ENCODE measurements at regions not wholly inside any gene's neighbourhood (a gene's known extent, or its start where the extent isn't known, plus 50 kb on each side); places are given as distances from the start of the nearest gene placed in this dataset.
A peak's percentile ranks its signal among the peaks of the same experiment; 100 is the strongest.

DNA sequence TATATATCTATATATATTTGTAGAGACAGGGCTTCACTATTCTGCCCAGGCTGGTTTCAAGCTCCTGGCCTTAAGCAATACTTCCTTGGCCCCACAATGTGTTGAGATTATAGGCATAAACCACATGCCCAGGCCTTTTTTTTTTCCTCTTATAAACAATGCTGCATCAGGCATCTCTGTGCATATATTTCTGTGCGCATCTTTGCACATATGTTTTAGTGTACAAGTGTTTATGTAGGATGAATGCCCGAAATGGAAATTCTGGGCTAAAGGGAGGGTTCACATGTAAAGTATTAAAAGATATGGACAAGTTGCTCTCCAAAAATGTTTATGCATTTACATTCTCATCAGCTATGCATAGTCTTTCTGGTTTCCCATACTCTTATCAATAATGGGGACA lies 183.2 kb upstream of the SPRED2 start:
- Histone ChIP-seq H3K9me3 (no peaks in the 10 kb centered on the region), H3K4me1 (peaks cover 0 to 6% of the 10 kb centered on the region in 2 donors), H3K36me3 (no peaks in the 10 kb centered on the region), H3K27ac (no peak overlapping the region), H3K4me3 (no peak overlapping the region), H3K27me3 (no peaks in the 10 kb centered on the region)
- intact Hi-C loops (cut with DNase I), result loop anchor here (10.0 kb wide), 1 partner anchor 959 kb away; no protein-coding TSS in a partner anchor
- no peak for DNase-seq (ENCODE audit: low spot score in 2 of 2)
- TF ChIP-seq, protein P1, sequence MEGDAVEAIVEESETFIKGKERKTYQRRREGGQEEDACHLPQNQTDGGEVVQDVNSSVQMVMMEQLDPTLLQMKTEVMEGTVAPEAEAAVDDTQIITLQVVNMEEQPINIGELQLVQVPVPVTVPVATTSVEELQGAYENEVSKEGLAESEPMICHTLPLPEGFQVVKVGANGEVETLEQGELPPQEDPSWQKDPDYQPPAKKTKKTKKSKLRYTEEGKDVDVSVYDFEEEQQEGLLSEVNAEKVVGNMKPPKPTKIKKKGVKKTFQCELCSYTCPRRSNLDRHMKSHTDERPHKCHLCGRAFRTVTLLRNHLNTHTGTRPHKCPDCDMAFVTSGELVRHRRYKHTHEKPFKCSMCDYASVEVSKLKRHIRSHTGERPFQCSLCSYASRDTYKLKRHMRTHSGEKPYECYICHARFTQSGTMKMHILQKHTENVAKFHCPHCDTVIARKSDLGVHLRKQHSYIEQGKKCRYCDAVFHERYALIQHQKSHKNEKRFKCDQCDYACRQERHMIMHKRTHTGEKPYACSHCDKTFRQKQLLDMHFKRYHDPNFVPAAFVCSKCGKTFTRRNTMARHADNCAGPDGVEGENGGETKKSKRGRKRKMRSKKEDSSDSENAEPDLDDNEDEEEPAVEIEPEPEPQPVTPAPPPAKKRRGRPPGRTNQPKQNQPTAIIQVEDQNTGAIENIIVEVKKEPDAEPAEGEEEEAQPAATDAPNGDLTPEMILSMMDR (IDR thresholded peaks at IDR 0.05), result no peak

DNA sequence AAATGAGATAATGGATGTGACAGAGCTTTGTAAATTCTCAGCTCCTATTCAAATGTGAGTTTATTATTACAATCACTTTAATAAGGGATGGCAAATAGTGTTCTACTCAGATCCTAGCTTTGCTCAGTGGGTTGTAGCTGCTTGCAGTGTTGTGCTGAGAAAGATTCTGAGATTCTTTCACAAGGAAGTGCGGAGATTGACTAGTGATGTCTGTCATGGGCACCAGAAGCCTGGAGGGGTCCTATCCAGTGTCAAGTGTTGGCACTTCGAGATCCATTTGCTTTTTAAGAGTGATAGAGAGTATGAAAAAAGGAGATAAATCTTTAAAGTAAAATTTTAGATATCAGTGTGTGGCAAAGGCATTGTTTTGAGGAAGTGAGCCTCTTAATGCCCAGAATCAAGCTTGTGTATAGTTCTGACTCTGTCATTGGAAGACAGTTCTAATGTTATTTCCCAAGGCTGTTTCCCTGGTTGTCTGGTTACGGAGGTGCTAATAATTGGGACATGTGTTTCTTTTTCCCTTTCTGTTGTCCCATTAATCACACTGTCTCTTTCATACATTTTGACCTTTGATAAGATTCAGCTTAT lies 181.7 kb upstream of the SPRED2 start:
- intact Hi-C loops (cut with DNase I), result loop anchor here (10.0 kb wide), 1 partner anchor 961 kb away; no protein-coding TSS in a partner anchor
- H3K9me3 ChIP-seq, result no peaks in the 10 kb centered on the region
- H3K27ac ChIP-seq, result no peak overlapping the region
- TF ChIP-seq, protein P1 (IDR thresholded peaks at IDR 0.05), result no peak
- no peak overlapping the region for H3K4me3 ChIP-seq
- no peaks in the 10 kb centered on the region for H3K36me3 ChIP-seq
- no peak for DNase-seq (ENCODE audit: low spot score in 2 of 2)
- H3K27me3 ChIP-seq, result no peaks in the 10 kb centered on the region
- H3K4me1 ChIP-seq, result peaks cover 0 to 6% of the 10 kb centered on the region in 2 donors

DNA sequence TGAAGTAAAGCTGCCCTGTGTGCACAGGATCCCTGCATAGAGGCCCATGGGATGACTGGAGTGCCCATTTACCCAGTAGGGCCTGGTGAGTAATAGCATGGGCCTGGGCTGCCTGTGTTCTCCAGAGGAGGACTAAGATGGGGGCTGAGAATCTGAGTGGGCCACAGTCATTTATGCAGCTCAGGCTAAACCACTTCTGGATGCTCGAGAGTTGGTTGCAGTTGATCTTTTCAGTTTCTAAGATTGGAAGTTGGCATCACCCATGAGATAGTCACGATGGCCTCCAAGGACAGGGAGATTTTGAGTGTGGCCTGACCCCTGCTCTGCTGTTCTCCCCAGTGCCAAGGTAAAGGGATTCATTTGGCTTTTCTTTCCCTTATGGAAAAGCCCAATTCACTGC lies 179.1 kb upstream of the SPRED2 start:
- peak overlapping the region; percentile 42 to 48 for H3K27ac ChIP-seq
- intact Hi-C loops (cut with DNase I), result loop anchor here (10.0 kb wide), 1 partner anchor 963 kb away; no protein-coding TSS in a partner anchor

DNA sequence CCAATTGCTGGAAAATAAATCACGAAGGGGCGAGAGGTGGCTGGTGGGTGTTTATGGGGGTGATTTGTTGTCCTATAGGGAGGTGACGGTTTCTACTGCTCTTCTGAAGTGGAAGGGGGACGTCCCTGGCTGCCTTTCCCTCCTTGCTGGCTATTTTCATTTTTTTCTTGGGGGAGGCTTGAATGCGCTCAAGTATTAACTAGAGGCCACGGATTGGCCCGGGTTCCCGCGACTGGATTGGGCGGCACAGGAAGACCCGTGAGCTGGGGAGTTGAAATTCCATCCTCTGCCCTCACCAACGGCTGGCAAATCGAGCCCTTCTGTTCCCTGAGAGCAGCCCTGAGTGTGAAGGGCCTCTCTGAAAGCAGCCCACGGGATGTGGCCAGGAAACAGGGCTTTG lies 176.5 kb upstream of the SPRED2 start:
- intact Hi-C loops (cut with DNase I), result no loop called here
- Histone ChIP-seq H3K4me1 (peaks cover 8 to 39% of the 10 kb centered on the region in 2 donors), H3K4me3 (peak overlapping the region in 1 of 2 donors; percentile 45), H3K36me3 (no peaks in the 10 kb centered on the region), H3K9me3 (no peaks in the 10 kb centered on the region), H3K27ac (peak overlapping the region; percentile 78 to 82), H3K27me3 (no peaks in the 10 kb centered on the region)
- TF ChIP-seq, protein P1 (IDR thresholded peaks at IDR 0.05), result no peak
- peak in 1 of 2 donors; percentile 77 for DNase-seq (ENCODE audit: low spot score in 2 of 2)

More for the DNA sequence above, 179.1 kb upstream of the SPRED2 start:
- H3K27me3 ChIP-seq, result no peaks in the 10 kb centered on the region
- H3K9me3 ChIP-seq, result no peaks in the 10 kb centered on the region
- peaks cover 0 to 19% of the 10 kb centered on the region in 2 donors for H3K4me1 ChIP-seq
- TF ChIP-seq, protein P1 (IDR thresholded peaks at IDR 0.05), result no peak
- H3K36me3 ChIP-seq, result no peaks in the 10 kb centered on the region
- DNase-seq (ENCODE audit: low spot score in 2 of 2), result no peak
- H3K4me3 ChIP-seq, result no peak overlapping the region

DNA sequence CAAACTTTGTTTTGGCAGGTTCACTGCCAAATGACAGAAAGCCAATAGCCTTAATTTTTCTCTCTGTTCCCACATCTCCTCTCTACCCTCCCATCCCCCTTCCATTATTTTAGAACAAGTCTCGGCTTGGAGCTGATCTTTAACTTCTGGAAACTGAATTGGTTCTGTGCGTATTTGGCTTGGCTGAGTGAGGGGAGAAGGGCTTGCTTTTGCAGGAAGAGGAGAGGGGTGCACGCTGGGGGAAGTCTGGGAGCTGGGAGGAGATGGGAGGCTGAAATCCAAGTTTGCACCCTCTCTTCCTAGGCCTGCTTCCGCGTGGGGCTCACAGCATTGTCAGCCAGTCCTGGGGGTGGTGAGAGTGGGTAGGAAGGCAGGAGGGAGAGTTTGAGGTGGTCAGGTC lies 176.1 kb upstream of the SPRED2 start:
- DNase-seq (ENCODE audit: low spot score in 2 of 2), result no peak
- Histone ChIP-seq H3K27me3 (no peaks in the 10 kb centered on the region), H3K36me3 (no peaks in the 10 kb centered on the region), H3K4me1 (peaks cover 8 to 41% of the 10 kb centered on the region in 2 donors), H3K27ac (peak overlapping the region; percentile 78 to 82), H3K4me3 (peak overlapping the region in 1 of 2 donors; percentile 45), H3K9me3 (no peaks in the 10 kb centered on the region)
- intact Hi-C loops (cut with DNase I), result no loop called here
- TF ChIP-seq, protein P1 (IDR thresholded peaks at IDR 0.05), result no peak

All from ascending aorta (tissue), 2 donors.